SK-N-SH treated with all-trans-retinoic acid at 6 μM for 48 hours (cell line): ENCODE measurements at regions not wholly inside any gene's neighbourhood (a gene's known extent, or its start where the extent isn't known, plus 50 kb on each side); places are given as distances from the start of the nearest gene placed in this dataset.

Experiments used
- ATAC-seq: fragments of 200-7000 bp; cut with Tn5 transposase; 3 replicates; pipeline ENCODE4 v1.9.1; 2020; ENCODE audit warnings: mild to moderate bottlenecking, moderate library complexity
- ARNTL ChIP-seq: fragments of 450-650 bp; formaldehyde crosslinking; IDR thresholded peaks from 2 replicates; pipeline ENCODE4 v1.5.0; 2020; ENCODE audit warnings: low read depth, mild to moderate bottlenecking, moderate library complexity, borderline replicate concordance
- BACH2 ChIP-seq: fragments of 250-450 bp; sonication (Bioruptor Pico); IDR thresholded peaks from 2 replicates; pipeline ENCODE4 v1.9.0; 2021; ENCODE audit warnings: mild to moderate bottlenecking, borderline replicate concordance
- CSDC2 ChIP-seq: fragments of 250-450 bp; sonication (Bioruptor Pico); IDR thresholded peaks from 2 replicates; pipeline ENCODE4 v1.5.0; 2020; ENCODE audit warnings: mild to moderate bottlenecking, moderate library complexity
- ESRRG ChIP-seq: fragments of 250-450 bp; sonication (Bioruptor Pico); IDR thresholded peaks from 2 replicates; pipeline ENCODE4 v1.6.1; 2021; ENCODE audit warnings: mild to moderate bottlenecking
- GLIS3 ChIP-seq: fragments of 250-450 bp; sonication (Bioruptor Pico); IDR thresholded peaks from 2 replicates; pipeline ENCODE4 v1.5.0; 2020; ENCODE audit warnings: mild to moderate bottlenecking, moderate library complexity
- ISL1 ChIP-seq: fragments of 250-450 bp; sonication (Bioruptor Pico); IDR thresholded peaks from 2 replicates; pipeline ENCODE4 v2.1.2; 2022; ENCODE audit warnings: mild to moderate bottlenecking, moderate library complexity
- PPARA ChIP-seq: fragments of 250-450 bp; sonication (Bioruptor Pico); IDR thresholded peaks from 2 replicates; pipeline ENCODE4 v1.5.0; 2020; ENCODE audit warnings: mild to moderate bottlenecking, borderline replicate concordance
- RARB ChIP-seq: fragments of 250-450 bp; sonication (Bioruptor Pico); IDR thresholded peaks from 2 replicates; pipeline ENCODE4 v1.8.0; 2021; ENCODE audit warnings: mild to moderate bottlenecking, moderate library complexity
- SNAI2 ChIP-seq: fragments of 250-450 bp; sonication (Bioruptor Pico); IDR thresholded peaks from 2 replicates; pipeline ENCODE4 v1.5.0; 2020; ENCODE audit warnings: mild to moderate bottlenecking, moderate library complexity
- TCF4 ChIP-seq: fragments of 250-450 bp; sonication (Bioruptor Pico); IDR thresholded peaks from 2 replicates; pipeline ENCODE4 v1.8.0; 2021; ENCODE audit warnings: mild to moderate bottlenecking, moderate library complexity, borderline replicate concordance
- TOX ChIP-seq: fragments of 250-450 bp; sonication (Bioruptor Pico); IDR thresholded peaks from 2 replicates; pipeline ENCODE4 v1.8.0; 2021; ENCODE audit warnings: mild to moderate bottlenecking, moderate library complexity, borderline replicate concordance
- ZC3H10 ChIP-seq: fragments of 250-450 bp; sonication (Bioruptor Pico); IDR thresholded peaks from 2 replicates; pipeline ENCODE4 v1.5.1; 2021; ENCODE audit warnings: mild to moderate bottlenecking, moderate library complexity
- ZFP3 ChIP-seq: fragments of 250-450 bp; sonication (Bioruptor Pico); IDR thresholded peaks from 2 replicates; pipeline ENCODE4 v1.5.0; 2020; ENCODE audit warnings: mild to moderate bottlenecking, moderate library complexity
- ZFP30 ChIP-seq: fragments of 450-650 bp; formaldehyde crosslinking; IDR thresholded peaks from 2 replicates; pipeline ENCODE4 v1.5.0; 2022; ENCODE audit warnings: mild to moderate bottlenecking, moderate library complexity
- ZNF565 ChIP-seq: fragments of 450-650 bp; formaldehyde crosslinking; conservative IDR thresholded peaks from 2 replicates; pipeline ENCODE4 v1.5.0; 2020; ENCODE audit warnings: low read depth, mild to moderate bottlenecking, moderate library complexity
- ZNF70 ChIP-seq: fragments of 450-650 bp; formaldehyde crosslinking; IDR thresholded peaks from 2 replicates; pipeline ENCODE4 v1.5.0; 2020; ENCODE audit warnings: mild to moderate bottlenecking, moderate library complexity
- ZNF8 ChIP-seq: fragments of 450-650 bp; formaldehyde crosslinking; IDR thresholded peaks from 2 replicates; pipeline ENCODE4 v1.5.0; 2020; ENCODE audit warnings: mild to moderate bottlenecking, moderate library complexity
- TF ChIP-seq, protein P1 (sequence below): fragments of 250-450 bp; sonication (Bioruptor Pico); IDR thresholded peaks from 2 replicates; pipeline ENCODE4 v1.5.1; 2020; ENCODE audit warnings: low read depth, mild to moderate bottlenecking, moderate library complexity
- TF ChIP-seq, protein P2 (sequence below): fragments of 250-450 bp; sonication (Bioruptor Pico); IDR thresholded peaks from 2 replicates; pipeline ENCODE4 v1.5.1; 2021; ENCODE audit warnings: mild to moderate bottlenecking, moderate library complexity
- TF ChIP-seq, protein P3 (sequence below): fragments of 250-450 bp; sonication (Bioruptor Pico); IDR thresholded peaks from 2 replicates; pipeline ENCODE4 v1.5.0; 2020; ENCODE audit warnings: mild to moderate bottlenecking, moderate library complexity
- TF ChIP-seq, protein P4 (sequence below): fragments of 250-450 bp; sonication (Bioruptor Pico); IDR thresholded peaks from 2 replicates; pipeline ENCODE4 v1.8.0; 2020; ENCODE audit warnings: mild to moderate bottlenecking, moderate library complexity, borderline replicate concordance
- TF ChIP-seq, protein P5 (sequence below): fragments of 250-450 bp; sonication (Bioruptor Pico); IDR thresholded peaks from 2 replicates; pipeline ENCODE4 v1.8.0; 2021; ENCODE audit warnings: low read depth, mild to moderate bottlenecking, moderate library complexity, borderline replicate concordance

DNA sequence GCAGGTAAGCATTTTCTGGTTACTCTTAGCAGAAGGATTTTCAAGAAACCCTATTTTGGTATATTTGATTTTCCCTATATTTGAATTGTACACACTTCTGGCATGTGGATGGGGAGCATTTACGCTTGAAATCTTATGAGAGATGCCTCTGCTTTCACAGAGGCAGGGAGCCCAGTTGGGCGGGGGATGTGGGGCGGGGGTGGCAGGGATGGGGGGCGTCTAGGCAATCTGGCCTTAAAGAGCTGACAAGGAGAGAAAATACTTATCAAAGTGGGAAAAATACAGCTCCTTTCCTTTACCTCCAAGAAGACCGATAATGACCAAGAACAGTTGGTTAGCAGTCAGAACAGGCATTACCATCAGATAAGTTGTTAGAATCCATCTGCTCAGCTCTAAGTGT is 79.1 kb upstream of the NUDT7 start:
- ATAC-seq = no peak
- TF ChIP-seq ISL1 (CRISPR knock-in tag) (no peak), ZC3H10 (CRISPR knock-in tag) (no peak), RARB (CRISPR knock-in tag) (no peak), TCF4 (CRISPR knock-in tag) (no peak)
- TF ChIP-seq, protein P1, sequence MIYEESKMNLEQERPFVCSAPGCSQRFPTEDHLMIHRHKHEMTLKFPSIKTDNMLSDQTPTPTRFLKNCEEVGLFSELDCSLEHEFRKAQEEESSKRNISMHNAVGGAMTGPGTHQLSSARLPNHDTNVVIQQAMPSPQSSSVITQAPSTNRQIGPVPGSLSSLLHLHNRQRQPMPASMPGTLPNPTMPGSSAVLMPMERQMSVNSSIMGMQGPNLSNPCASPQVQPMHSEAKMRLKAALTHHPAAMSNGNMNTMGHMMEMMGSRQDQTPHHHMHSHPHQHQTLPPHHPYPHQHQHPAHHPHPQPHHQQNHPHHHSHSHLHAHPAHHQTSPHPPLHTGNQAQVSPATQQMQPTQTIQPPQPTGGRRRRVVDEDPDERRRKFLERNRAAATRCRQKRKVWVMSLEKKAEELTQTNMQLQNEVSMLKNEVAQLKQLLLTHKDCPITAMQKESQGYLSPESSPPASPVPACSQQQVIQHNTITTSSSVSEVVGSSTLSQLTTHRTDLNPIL = no peak

DNA sequence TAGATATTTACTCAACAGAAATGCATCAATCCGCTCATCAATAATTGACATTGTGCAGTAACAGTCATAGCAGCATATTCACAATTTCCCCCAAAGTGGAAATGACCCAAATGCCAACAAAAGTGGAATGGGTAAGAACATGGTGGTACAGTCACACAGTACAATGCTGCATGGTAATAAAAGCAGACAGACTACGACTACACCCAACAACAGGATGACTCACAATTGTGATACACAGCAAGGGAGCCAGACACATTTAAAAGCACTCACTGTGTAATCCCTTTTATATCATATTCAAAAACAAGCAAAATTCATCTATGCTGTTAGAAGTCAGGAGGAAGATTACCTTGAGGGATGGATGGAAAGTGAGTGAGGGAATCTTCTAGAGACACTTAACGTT is 76.5 kb upstream of the NUDT7 start:
- TF ChIP-seq ISL1 (CRISPR knock-in tag) (no peak), TOX (CRISPR knock-in tag) (no peak), GLIS3 (CRISPR knock-in tag) (no peak), ARNTL (no peak), ZNF70 (CRISPR knock-in tag) (no peak), ZFP30 (CRISPR knock-in tag) (no peak), CSDC2 (CRISPR knock-in tag) (no peak), RARB (CRISPR knock-in tag) (no peak), ZC3H10 (CRISPR knock-in tag) (no peak), PPARA (no peak), SNAI2 (CRISPR knock-in tag) (no peak), ZNF8 (CRISPR knock-in tag) (no peak)
- TF ChIP-seq, protein P2, sequence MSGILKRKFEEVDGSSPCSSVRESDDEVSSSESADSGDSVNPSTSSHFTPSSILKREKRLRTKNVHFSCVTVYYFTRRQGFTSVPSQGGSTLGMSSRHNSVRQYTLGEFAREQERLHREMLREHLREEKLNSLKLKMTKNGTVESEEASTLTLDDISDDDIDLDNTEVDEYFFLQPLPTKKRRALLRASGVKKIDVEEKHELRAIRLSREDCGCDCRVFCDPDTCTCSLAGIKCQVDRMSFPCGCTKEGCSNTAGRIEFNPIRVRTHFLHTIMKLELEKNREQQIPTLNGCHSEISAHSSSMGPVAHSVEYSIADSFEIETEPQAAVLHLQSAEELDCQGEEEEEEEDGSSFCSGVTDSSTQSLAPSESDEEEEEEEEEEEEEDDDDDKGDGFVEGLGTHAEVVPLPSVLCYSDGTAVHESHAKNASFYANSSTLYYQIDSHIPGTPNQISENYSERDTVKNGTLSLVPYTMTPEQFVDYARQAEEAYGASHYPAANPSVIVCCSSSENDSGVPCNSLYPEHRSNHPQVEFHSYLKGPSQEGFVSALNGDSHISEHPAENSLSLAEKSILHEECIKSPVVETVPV = no peak
- TF ChIP-seq, protein P1 = no peak
- TF ChIP-seq, protein P3, sequence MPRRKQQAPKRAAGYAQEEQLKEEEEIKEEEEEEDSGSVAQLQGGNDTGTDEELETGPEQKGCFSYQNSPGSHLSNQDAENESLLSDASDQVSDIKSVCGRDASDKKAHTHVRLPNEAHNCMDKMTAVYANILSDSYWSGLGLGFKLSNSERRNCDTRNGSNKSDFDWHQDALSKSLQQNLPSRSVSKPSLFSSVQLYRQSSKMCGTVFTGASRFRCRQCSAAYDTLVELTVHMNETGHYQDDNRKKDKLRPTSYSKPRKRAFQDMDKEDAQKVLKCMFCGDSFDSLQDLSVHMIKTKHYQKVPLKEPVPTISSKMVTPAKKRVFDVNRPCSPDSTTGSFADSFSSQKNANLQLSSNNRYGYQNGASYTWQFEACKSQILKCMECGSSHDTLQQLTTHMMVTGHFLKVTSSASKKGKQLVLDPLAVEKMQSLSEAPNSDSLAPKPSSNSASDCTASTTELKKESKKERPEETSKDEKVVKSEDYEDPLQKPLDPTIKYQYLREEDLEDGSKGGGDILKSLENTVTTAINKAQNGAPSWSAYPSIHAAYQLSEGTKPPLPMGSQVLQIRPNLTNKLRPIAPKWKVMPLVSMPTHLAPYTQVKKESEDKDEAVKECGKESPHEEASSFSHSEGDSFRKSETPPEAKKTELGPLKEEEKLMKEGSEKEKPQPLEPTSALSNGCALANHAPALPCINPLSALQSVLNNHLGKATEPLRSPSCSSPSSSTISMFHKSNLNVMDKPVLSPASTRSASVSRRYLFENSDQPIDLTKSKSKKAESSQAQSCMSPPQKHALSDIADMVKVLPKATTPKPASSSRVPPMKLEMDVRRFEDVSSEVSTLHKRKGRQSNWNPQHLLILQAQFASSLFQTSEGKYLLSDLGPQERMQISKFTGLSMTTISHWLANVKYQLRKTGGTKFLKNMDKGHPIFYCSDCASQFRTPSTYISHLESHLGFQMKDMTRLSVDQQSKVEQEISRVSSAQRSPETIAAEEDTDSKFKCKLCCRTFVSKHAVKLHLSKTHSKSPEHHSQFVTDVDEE (CRISPR knock-in tag) = no peak
- TF ChIP-seq, protein P4, sequence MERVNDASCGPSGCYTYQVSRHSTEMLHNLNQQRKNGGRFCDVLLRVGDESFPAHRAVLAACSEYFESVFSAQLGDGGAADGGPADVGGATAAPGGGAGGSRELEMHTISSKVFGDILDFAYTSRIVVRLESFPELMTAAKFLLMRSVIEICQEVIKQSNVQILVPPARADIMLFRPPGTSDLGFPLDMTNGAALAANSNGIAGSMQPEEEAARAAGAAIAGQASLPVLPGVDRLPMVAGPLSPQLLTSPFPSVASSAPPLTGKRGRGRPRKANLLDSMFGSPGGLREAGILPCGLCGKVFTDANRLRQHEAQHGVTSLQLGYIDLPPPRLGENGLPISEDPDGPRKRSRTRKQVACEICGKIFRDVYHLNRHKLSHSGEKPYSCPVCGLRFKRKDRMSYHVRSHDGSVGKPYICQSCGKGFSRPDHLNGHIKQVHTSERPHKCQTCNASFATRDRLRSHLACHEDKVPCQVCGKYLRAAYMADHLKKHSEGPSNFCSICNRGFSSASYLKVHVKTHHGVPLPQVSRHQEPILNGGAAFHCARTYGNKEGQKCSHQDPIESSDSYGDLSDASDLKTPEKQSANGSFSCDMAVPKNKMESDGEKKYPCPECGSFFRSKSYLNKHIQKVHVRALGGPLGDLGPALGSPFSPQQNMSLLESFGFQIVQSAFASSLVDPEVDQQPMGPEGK (CRISPR knock-in tag) = no peak
- TF ChIP-seq, protein P5, sequence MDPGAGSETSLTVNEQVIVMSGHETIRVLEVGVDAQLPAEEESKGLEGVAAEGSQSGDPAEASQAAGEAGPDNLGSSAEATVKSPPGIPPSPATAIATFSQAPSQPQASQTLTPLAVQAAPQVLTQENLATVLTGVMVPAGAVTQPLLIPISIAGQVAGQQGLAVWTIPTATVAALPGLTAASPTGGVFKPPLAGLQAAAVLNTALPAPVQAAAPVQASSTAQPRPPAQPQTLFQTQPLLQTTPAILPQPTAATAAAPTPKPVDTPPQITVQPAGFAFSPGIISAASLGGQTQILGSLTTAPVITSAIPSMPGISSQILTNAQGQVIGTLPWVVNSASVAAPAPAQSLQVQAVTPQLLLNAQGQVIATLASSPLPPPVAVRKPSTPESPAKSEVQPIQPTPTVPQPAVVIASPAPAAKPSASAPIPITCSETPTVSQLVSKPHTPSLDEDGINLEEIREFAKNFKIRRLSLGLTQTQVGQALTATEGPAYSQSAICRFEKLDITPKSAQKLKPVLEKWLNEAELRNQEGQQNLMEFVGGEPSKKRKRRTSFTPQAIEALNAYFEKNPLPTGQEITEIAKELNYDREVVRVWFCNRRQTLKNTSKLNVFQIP = no peak
- no peak for ATAC-seq

DNA sequence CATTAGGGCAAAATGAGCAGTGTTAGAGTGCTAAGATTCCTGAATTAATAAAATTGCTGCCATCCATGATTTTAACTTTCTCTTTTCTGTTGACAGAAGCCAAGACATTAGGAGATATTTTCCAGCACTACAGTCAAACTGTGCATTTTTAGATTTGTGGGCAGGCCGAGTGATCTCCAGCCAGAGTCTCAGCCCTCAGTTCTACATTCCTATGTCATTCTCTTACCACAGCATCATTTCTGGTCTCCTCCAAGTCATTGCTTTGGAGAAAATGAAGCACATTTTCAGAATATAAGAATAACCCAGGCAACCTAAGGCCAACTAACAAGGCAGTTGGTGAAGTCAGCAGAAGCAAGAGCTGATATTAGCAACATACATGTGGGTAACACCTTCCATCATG is 74.6 kb upstream of the NUDT7 start:
- no peak for ATAC-seq
- no peak for TF ChIP-seq ZFP3 (CRISPR knock-in tag)
- TF ChIP-seq ESRRG (CRISPR knock-in tag) = no peak
- TF ChIP-seq ISL1 (CRISPR knock-in tag) = no peak
- TF ChIP-seq TOX (CRISPR knock-in tag) = no peak
- TF ChIP-seq TCF4 (CRISPR knock-in tag) = no peak
- TF ChIP-seq ZFP30 (CRISPR knock-in tag) = no peak
- TF ChIP-seq ZNF8 (CRISPR knock-in tag) = no peak
- no peak for TF ChIP-seq RARB (CRISPR knock-in tag)
- TF ChIP-seq, protein P5 = no peak
- TF ChIP-seq, protein P2 = no peak
- TF ChIP-seq ZNF565 (CRISPR knock-in tag) = no peak
- TF ChIP-seq CSDC2 (CRISPR knock-in tag) = no peak
- no peak for TF ChIP-seq BACH2 (CRISPR knock-in tag)
- no peak for TF ChIP-seq SNAI2 (CRISPR knock-in tag)
- no peak for TF ChIP-seq ZC3H10 (CRISPR knock-in tag)
- TF ChIP-seq ZNF70 (CRISPR knock-in tag) = no peak
- no peak for TF ChIP-seq PPARA
